Coronary artery (tissue), 2 donors: ENCODE measurements at regions not wholly inside any gene's neighbourhood (a gene's known extent, or its start where the extent isn't known, plus 50 kb on each side); places are given as distances from the start of the nearest gene placed in this dataset.
A peak's percentile ranks its signal among the peaks of the same experiment; 100 is the strongest.
"Not testable (repeated sequence)": the region's sequence is repeated elsewhere in the genome, so short reads cannot be mapped to it uniquely, and the experiment has no call there.

ENCODE experiments used
- DNase-seq: peaks from one replicate; pipeline ENCODE4 v3.0.0-alpha.2; 2017; ENCODE audit warnings: low spot score
- H3K27ac ChIP-seq, 2 donors: fragments of 200-600 bp; sonication (generic); one replicate each; pipeline ENCODE4 v1.5.1; 2016 to 2019
- H3K4me3 ChIP-seq: fragments of 200-600 bp; sonication (generic); 2 replicates; pipeline ENCODE4 v1.5.1; 2016; ENCODE audit warnings: mild to moderate bottlenecking, moderate library complexity
- TF ChIP-seq, protein P1 (sequence below): fragments of 200-600 bp; sonication (generic); IDR thresholded peaks from one replicate; pipeline ENCODE4 v1.5.1; 2019; ENCODE audit warnings: antibody characterized with exemption

DNA sequence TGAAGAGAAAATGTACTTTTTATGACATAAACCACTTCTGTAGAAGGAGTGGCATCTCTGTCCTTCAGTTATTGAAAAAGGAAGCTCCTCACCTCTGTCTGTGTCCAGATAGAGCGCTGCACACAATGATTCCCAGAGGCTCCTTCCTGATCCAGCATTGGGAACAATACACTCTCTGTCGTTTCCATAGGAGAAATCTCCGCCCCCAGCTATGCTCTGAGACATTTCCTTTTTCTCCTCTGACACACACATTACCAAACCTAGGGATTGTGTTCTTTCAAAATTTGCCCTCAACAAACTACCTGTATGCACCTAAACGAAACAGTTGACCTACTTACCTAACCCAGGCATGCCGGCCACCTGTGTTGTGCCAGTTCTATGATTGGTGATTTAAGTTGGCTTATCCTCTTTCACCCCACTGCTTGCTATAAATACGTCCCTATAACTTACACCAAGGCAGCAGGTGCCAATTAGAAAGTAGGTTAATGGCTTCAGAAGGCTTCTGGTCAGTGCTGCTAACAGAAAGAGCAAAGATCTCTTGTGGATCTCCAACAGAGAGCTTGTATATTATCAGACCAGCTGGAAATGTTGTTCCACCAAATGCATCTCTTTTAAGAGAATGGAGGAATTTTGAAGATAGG lies 140.1 kb upstream of the JCAD start:
- no peak for DNase-seq
- Histone ChIP-seq H3K4me3 (no peak overlapping the region), H3K27ac (no peak overlapping the region)
- TF ChIP-seq, protein P1, sequence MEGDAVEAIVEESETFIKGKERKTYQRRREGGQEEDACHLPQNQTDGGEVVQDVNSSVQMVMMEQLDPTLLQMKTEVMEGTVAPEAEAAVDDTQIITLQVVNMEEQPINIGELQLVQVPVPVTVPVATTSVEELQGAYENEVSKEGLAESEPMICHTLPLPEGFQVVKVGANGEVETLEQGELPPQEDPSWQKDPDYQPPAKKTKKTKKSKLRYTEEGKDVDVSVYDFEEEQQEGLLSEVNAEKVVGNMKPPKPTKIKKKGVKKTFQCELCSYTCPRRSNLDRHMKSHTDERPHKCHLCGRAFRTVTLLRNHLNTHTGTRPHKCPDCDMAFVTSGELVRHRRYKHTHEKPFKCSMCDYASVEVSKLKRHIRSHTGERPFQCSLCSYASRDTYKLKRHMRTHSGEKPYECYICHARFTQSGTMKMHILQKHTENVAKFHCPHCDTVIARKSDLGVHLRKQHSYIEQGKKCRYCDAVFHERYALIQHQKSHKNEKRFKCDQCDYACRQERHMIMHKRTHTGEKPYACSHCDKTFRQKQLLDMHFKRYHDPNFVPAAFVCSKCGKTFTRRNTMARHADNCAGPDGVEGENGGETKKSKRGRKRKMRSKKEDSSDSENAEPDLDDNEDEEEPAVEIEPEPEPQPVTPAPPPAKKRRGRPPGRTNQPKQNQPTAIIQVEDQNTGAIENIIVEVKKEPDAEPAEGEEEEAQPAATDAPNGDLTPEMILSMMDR = no peak

DNA sequence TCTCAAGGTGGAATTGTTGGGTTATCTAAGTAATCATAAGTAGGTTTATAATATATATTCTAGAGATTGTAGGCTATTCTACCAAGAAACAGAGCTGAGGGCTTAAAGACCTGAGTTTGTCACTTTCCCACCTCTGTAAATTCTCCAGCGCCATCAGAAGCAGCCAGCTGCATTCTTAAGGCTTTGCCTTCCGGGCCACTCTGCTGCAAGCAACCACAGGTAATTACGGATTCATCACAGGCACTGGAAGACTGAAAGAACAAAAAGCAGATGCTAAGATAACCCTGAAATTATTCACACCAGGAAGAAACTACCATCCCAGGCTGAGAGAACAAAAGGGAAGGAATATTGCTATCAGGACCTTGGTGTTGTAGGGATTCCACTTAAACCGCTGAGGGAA lies 137.8 kb upstream of the JCAD start:
- Histone ChIP-seq H3K4me3 (no peak overlapping the region), H3K27ac (no peak overlapping the region)
- DNase-seq = no peak
- TF ChIP-seq, protein P1 = no peak

DNA sequence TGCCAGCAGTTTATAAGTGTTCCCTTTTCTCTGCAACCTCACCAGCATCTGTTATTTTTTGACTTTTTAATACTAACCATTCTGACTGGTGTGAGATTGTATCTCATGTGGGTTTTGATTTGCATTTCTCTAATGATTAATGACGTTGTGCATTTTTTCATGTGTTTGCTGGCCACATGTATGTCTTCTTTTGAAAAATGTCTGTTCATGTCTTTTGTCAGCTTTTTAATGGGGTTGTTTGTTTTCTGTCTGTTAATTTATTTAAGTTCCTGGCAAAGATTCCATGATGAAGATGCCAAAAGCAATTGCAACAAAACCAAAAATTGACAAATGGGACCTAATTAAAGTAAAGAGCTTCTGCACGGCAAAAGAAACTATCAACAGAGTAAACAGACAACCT lies 137.2 kb upstream of the JCAD start:
- DNase-seq, H3K27ac ChIP-seq, H3K4me3 ChIP-seq: not testable (repeated sequence)

DNA sequence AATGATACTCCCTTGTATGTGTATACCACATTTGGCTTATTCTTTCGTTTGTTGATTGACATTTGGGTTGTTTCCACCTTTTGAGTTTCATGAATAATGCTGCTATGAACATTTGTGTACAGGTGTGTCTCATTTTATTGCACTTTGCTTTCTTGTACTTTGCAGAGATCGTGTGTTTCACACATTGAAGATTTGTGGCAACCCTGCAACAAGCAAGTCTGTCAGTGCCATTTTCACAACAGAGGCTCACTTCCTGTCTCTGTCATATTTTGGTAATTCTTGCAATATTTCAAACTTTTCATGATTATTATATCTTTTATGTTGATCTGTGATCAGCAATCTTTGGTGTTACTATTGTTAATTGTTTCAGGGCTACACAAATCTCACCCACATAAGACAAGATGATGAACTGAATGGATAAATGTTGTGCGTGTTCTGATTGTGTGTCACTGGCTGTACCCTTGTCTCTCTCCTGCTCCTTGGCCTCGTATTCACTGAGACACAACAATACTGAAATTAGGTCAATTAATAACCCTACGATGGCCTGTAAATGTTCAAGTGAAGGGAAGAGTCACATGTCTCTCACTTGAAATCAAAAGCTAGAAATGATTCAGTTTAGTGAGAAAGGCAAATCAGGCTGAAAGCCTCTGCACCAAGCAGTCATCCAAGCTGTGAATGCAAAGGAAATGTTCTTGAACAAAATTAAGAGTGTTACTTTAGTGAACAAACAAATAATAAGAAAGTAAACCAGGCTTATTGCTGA lies 133.6 kb upstream of the JCAD start:
- TF ChIP-seq, protein P1 = no peak
- no peak overlapping the region for H3K4me3 ChIP-seq
- DNase-seq = no peak
- no peak overlapping the region for H3K27ac ChIP-seq

DNA sequence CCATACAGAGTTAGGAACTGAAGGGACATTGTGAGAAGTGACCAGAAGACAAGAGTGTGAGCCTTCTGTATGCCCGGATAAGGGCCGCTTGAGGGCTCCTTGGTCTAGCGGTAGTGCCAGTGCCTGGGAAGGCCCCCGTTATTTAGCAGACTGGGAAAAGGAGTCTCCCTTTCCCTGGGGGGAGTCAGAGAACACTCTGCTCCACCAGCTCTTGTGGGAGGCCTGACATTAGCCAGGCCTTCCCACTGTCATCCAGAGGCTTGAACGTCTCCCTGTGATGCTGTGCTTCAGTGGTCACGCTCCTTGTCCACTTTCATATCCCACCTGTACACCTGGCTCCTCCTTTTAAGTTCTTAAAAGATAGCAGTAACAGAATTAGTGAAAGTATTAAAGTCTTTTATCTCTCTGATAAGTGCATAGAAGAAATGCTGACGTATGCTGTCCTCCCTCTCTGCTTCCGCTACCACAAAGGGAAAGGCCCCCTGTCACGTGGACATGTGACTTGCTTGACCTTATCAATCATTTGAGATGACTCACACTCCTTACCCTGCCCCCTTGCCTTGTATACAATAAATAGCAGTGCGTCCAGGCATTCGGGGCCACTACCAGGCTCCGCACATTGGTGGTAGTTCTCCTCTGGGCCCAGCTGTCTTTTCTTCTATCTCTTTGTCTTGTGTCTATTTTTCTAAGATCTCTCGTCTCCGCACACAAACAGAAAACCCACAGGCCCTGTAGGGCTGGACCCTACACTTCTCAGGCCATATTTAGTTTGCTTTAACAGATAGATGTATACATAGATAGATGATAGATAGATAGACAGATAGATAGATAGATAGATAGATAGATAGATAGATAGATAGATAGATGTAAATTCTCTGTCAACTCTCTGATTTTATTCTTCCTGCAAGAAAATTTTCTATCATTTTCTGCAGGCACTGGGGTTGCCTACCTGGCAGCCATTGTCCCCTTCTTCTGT lies 131.5 kb upstream of the JCAD start:
- H3K27ac ChIP-seq = no peak overlapping the region
- TF ChIP-seq, protein P1 = no peak
- DNase-seq = no peak
- no peak overlapping the region for H3K4me3 ChIP-seq

DNA sequence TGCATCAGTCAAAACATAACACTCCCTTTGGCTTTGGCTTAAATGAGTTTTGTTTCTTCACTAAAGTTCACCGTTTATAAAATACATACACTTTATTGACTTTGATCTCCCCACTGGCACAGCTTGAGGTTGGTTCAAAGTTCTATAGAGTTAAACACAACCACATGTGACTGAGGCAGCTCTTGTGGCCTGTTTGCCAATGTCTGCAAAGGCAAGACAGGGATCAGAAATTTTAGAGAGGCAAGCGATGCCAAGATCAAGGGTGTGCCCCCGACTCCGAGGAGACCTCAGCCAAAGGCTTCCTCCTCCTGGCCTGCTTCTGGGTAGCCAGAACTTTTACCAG lies 129.8 kb upstream of the JCAD start:
- H3K4me3 ChIP-seq = no peak overlapping the region
- H3K27ac ChIP-seq = no peak overlapping the region
- TF ChIP-seq, protein P1 = no peak
- DNase-seq = no peak

DNA sequence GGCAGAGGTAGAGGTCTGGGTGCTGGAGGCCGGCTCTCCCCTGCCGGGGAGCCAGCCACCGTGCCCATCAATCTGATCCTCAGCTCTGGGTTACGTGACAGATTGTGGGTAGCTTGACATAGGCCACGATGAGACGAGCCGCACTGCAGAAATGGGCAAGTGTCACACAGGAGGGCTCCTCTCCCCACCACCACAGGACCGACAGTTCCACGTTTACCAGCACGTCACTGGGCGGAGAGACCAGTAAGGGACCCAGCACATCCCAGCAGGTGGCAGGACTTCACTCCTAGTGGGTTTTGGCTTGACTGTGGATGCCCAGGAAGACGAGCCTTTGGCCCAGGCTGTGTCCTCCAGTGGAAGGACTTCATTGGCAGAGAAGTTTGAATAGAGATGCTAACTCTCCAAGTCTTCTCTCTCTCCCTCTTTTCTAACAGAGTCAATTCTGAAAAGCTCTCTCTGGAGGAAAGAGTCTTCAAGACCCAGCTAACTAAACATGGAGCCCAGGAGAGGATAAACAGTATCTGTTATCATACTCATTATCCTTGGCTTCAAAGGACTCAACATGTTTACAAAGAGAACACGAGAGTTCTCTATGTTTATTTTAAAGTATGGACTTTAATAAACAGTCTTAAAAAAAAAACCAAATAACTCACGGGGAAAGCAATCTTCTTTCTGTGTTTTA lies 129.3 kb upstream of the JCAD start:
- TF ChIP-seq, protein P1 = no peak
- Histone ChIP-seq H3K27ac (peak overlapping the region in 1 of 2 donors; percentile 29), H3K4me3 (no peak overlapping the region)
- DNase-seq = no peak
